Mucosa of descending colon (tissue), 3 donors: ENCODE measurements at regions not wholly inside any gene's neighbourhood (a gene's known extent, or its start where the extent isn't known, plus 50 kb on each side); places are given as distances from the start of the nearest gene placed in this dataset.

Experiments
- ATAC-seq: fragments of 200-7000 bp; cut with Tn5 transposase; one replicate; pipeline ENCODE4 v1.9.1; 2020; ENCODE audit warnings: mild to moderate bottlenecking, moderate library complexity
- DNase-seq, 3 donors: peaks; one replicate each; pipeline ENCODE4 v3.0.0-alpha.2; 2020
- H3K36me3 ChIP-seq: fragments of 200-600 bp; one replicate; pipeline ENCODE4 v1.8.0; 2021; ENCODE audit warnings: low read depth, mild to moderate bottlenecking
- H3K4me1 ChIP-seq: fragments of 200-600 bp; one replicate; pipeline ENCODE4 v1.8.0; 2021; ENCODE audit warnings: low read depth, mild to moderate bottlenecking
- H3K4me3 ChIP-seq: fragments of 200-600 bp; one replicate; pipeline ENCODE4 v1.8.0; 2021; ENCODE audit warnings: mild to moderate bottlenecking
- H3K9me3 ChIP-seq: fragments of 200-600 bp; one replicate; pipeline ENCODE4 v1.8.0; 2021; ENCODE audit warnings: mild to moderate bottlenecking
- intact Hi-C, 2 donors: fragments of 100-400 bp; cut with DNase I in 1 of 2; cut with micrococcal nuclease in 1 of 2; formaldehyde crosslinking; loops; one replicate each; pipeline versions ENCODE4 v1.11.0 to v1.11.1; 2022; cut with DNase I, micrococcal nuclease
- TF ChIP-seq, protein P1 (sequence below): fragments of 200-600 bp; IDR thresholded peaks from one replicate; pipeline ENCODE4 v1.8.0; 2022; ENCODE audit warnings: antibody characterized with exemption, mild to moderate bottlenecking
- donor health status: DM: no; HTN: no; CAD: no; lungs with moderate emphysema.
- donor health status: DM: no; HTN: no; CAD: no.
- donor health status: DM: no; HTN: yes; CAD: no.

DNA sequence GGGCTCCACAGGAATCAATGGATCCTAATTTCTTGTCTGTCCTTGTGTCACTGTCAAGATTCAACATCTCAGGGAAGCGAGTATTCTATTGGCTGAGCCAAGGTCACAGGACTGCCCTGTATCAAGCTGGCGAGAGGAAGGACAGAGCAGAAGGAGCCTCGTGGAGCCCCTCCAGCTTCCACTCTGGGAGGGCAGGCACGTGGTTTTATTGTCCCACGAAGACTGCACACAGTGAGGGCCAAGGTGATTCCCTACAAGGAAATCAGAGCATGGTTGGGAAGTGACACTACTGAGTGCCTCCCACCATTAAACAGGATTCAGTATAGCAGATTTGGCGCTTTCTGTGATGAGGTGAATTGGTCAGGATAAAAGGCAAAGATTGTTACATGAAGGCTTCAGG lies 302.4 kb upstream of the CXCR4 start:
- Histone ChIP-seq H3K36me3 (no peaks in the 10 kb centered on the region), H3K4me3 (no peak overlapping the region), H3K9me3 (no peaks in the 10 kb centered on the region), H3K4me1 (no peaks in the 10 kb centered on the region)
- ATAC-seq (no peak), DNase-seq (no peak)
- TF ChIP-seq, protein P1, sequence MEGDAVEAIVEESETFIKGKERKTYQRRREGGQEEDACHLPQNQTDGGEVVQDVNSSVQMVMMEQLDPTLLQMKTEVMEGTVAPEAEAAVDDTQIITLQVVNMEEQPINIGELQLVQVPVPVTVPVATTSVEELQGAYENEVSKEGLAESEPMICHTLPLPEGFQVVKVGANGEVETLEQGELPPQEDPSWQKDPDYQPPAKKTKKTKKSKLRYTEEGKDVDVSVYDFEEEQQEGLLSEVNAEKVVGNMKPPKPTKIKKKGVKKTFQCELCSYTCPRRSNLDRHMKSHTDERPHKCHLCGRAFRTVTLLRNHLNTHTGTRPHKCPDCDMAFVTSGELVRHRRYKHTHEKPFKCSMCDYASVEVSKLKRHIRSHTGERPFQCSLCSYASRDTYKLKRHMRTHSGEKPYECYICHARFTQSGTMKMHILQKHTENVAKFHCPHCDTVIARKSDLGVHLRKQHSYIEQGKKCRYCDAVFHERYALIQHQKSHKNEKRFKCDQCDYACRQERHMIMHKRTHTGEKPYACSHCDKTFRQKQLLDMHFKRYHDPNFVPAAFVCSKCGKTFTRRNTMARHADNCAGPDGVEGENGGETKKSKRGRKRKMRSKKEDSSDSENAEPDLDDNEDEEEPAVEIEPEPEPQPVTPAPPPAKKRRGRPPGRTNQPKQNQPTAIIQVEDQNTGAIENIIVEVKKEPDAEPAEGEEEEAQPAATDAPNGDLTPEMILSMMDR, result no peak
- intact Hi-C loops, result no loop called here

DNA sequence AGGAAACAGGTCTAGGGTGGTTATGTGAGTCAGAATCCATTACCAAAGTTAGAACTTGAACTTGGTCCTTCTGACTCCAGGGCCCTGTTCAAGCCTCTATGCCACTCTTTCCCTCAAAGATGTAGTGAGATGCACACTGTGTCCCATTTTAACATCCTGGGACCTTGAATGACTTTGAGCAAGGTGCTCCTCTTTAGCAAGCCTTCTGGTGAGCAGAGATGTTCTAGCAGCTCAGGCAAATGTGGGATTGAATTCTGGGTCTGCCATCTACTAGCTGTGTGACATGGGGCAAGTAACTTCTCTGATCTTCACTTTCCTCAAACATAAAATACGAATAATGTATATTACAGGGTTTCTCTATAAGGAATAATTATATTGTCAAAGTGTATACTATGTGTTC lies 294.0 kb upstream of the CXCR4 start:
- ATAC-seq (no peak), DNase-seq (no peak)
- Histone ChIP-seq H3K36me3 (no peaks in the 10 kb centered on the region), H3K9me3 (no peaks in the 10 kb centered on the region), H3K4me3 (no peak overlapping the region), H3K4me1 (no peaks in the 10 kb centered on the region)
- intact Hi-C loops, result no loop called here
- TF ChIP-seq, protein P1, result no peak

DNA sequence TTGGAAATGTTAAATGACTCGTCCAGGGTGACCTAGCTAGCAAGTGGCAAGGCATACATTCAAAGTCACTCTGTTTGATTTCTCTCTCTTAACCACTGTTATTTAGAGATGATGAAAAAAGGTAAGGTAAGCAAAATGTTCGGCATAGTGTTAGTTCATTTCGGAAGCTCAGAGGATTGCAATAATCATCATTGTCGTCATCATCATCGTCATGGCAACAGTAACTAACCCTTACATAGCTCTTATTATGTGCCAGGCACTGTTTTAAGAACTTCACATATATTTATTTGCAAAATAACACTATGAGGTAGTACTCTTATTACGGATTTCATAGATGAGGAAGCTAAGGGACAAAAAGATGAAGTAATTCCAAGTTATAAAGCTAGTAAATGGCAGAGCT lies 292.7 kb upstream of the CXCR4 start:
- TF ChIP-seq, protein P1, result no peak
- H3K4me1 ChIP-seq, result no peaks in the 10 kb centered on the region
- DNase-seq (no peak), ATAC-seq (no peak)
- H3K36me3 ChIP-seq, result no peaks in the 10 kb centered on the region
- no peak overlapping the region for H3K4me3 ChIP-seq
- intact Hi-C loops, result no loop called here
- no peaks in the 10 kb centered on the region for H3K9me3 ChIP-seq

DNA sequence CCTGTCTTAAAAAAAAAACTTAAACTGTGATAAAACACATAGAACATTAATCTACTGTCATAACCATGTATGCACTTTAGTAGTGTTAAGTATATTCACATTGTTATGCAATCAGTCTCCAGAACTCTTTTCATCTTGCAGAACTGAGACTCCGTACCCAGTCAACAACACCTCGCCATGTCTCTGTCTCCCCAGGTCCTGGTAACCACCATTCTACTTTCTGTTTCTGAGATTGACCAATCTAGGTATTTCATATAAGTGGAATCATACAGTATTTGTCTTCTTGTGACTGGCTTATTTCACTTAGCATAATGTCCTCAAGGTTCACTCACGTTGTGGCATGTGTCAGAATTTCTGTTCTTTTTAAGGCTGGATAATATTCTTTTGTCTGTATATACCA lies 290.8 kb upstream of the CXCR4 start:
- TF ChIP-seq, protein P1, result no peak
- DNase-seq, result no peak
- ATAC-seq, result no peak
- intact Hi-C loops, result no loop called here
- no peaks in the 10 kb centered on the region for H3K36me3 ChIP-seq
- H3K4me3 ChIP-seq, result no peak overlapping the region
- H3K4me1 ChIP-seq, result no peaks in the 10 kb centered on the region
- no peaks in the 10 kb centered on the region for H3K9me3 ChIP-seq

DNA sequence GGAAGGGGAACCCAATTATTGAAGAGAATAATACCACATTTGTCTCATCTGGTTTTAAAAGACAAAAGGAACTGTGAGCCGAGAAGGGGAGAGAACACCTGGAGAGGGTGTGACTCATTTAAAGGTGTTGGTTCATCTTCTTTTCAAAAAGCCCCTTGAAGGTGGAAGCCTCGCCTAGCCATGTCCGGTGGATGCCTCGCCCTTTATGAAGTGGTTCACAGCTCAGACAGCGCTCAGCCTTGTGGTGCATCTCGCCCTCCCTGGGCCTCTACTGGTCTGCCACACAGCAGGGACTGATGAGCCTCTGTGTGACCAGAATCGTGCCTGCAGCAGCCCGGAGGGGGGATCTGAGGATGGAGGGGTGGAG lies 290.0 kb upstream of the CXCR4 start:
- DNase-seq (no peak), ATAC-seq (no peak)
- Histone ChIP-seq H3K36me3 (no peaks in the 10 kb centered on the region), H3K4me1 (no peaks in the 10 kb centered on the region), H3K9me3 (no peaks in the 10 kb centered on the region), H3K4me3 (no peak overlapping the region)
- intact Hi-C loops, result no loop called here
- TF ChIP-seq, protein P1, result no peak
